NCI-H69 (cell line): ENCODE measurements at regions not wholly inside any gene's neighbourhood (a gene's known extent, or its start where the extent isn't known, plus 50 kb on each side); places are given as distances from the start of the nearest gene placed in this dataset.

Experiments
- DNase-seq: peaks from one replicate; lab custom pipeline; 2025; lab: John Stamatoyannopoulos, UW

DNA sequence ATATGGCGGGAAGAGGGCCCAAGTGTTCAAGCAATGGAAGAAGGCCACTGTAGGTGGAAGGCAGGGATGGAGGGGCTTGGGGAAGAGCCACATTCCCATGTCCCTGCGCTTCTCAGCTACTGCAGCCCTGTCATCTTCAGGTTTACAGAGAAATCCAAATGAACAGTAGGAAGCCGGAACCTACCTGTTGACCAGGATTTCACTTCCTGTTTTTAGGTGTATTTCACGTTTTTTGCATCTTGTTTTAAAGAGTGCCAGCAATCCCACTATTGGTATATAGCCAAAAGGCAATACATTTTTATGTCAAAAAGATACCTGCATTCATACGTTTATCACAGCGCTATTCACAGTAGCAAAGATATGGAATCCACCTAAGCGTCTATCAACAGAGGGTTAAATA lies 159.2 kb downstream of the SLC35B3 start:
- no peak for DNase-seq

DNA sequence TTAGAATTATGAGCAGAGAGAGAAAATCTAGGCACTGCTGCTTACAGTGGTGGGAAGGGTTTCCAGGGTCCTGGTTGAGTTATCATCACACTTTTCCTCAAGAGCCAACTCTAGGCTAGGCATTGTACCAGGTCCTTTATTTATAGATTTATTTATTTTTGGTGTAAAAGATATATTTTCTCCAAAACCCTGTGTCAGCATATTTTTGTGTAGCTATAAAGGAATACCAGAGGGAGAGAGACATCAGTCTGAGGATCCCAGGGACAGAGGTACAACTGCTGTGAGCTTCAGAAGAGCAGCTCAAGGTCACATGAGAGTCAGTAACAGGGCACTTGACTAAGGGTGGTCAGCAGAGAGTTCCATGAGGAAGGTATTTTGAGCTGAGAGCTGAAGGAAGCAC lies 159.7 kb downstream of the SLC35B3 start:
- DNase-seq = no peak

DNA sequence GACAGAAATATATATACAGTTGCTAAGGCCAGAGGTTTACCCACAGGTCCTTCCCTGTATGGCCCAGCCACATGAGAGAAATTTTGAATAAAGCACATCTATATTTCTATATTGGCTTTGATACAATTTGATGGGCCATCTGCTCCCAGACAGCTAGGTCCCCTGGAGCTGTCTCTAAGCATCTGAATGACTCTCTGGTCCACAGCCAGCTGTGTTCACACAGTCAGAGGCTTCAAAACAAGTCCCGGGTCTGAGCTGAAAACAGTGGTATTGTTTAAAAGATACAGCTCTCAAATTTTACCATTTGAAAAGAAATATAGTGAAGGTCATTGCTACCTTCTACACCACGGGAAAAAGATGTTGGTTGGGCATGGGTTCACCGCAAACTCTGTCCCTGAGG lies 161.1 kb downstream of the SLC35B3 start:
- DNase-seq = peak; percentile 72

DNA sequence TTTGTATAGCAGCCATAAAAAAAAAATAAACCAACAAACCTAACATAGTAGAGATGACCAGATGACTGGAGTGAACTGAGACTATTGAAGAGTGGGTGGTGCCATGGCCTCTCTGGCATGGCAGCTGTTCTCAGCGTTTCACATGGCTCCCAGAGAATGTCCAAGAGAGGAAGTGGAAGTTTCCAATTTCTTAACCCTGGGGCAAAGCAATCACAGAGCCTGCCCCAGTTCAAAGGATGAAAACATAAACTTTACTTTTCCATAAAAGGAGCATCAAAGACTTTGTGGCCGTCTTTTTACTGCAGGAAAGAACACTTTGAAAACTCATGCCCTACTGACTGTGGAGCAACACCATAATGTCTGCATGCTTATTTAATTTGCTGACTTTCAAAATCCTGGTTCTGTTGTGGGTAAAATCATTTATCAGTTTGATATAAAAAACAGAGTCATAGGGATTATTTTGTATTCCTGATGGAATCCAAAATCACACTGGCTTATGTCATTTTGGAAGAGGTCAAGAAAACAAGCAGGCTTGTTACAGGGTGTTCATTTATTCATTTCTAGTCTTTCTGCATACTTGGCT lies 165.4 kb downstream of the SLC35B3 start:
- DNase-seq = peak; percentile 12

DNA sequence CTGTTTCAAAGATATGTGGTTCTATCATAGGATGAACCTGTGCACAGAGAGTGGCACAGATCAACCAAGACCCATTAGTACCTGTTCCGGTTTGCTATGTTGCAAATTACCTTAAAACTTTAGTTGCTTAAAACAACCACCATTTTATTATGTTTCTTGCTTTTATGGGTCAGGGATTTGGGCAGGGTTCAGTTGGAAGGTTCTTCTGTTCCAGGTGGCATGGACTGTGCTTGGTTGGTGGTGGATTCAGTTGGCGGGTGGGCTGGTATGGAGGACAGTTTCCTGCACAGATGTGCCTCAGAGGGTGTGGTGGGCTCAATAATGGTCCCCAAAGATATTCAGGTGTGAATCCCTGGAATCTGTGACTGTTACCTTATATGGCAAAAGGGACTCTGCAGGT lies 166.3 kb downstream of the SLC35B3 start:
- DNase-seq = no peak

DNA sequence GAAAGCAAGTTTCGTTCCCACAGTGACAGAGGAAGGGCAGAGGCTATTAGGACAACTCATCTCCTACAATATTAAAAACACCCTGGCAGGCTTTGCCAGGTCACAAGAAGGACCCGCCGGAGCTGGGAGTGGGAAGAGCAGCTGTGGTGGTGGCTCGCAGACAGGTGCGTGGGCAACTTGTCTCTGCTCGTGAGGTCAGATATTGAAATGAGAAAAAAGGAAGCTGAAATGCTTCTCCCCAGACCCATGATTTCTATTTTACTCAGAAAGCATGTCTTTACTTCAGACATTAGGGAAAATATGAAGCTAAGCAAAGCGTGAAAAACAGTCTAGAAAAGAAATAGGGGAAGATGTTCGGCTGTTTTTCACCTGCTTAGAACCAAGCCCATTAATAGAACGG lies 166.3 kb upstream of the EEF1E1 start:
- DNase-seq = no peak

DNA sequence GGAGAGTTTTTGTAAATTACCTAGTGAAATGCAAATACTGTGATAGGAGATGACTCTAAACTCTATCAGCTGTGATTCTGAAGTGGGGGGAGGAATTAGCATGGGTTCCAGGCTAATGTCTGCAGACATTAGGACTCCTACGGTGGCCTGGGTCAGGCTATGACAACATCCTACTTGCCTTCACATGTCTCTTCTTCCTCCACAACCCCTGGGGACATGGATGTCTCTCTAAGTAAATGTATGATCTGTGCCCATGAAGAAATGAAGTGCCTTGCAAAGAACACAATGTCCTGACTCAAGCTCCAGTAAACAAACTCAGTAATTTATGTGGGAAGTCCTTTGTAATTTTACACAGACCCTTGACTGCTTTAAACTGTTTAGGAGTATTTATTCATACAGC lies 165.8 kb upstream of the EEF1E1 start:
- peak; percentile 41 for DNase-seq

DNA sequence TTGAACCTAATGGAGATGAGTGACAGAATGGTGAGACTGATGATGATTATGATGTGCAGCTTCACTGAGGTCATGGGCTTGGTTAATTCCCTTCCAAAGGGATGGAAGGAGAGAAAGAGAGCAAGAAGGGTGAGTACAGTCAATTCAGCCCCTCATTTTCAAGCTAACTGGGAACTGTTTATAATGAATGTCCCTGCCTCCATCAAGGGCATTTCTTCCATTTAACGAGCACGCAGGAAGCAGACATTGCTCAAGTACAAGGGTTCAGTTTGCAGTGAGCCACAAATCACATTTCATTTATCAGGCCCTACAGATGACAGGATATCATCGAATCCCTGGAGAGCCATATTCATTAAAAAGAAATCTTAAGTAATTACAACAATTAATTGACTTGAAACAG lies 158.3 kb upstream of the EEF1E1 start:
- DNase-seq = peak; percentile 21

DNA sequence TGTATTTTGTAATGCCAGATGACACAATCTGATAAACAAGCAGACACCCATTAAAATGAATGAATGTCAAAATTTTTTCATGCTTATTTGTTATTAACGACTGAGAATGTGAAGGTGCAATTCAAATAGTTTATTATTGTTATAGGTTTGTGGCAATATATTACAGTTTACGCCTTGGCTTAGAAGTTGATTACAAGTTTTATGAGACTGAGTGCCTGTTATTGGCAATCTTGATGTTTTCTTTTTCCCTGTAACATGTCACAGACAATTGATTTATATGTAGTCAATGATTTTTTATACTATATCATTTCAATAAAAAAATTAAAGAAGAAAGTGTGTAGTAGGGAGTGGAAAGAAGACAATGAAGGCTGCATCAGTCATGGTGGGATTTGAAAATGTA lies 144.1 kb upstream of the EEF1E1 start:
- DNase-seq = no peak

DNA sequence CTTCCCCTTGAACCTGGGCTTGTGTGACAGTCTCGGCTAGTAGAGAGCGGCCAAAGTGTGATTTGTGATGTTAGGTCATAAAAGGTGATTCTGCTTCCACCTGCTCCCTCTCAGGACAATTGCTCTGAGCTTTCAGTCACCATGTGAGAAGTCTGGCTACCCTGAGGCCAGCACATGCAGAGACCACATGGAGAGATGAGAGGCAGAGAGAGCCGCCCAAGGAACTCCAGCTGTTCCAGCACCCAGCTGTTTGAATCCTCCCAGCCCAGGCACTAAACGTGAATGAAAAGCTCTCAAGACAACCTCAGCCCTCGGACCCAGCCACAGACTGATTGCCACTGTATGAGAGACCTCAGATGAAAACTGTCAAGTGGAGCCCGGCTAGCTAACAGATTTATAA lies 143.4 kb upstream of the EEF1E1 start:
- peak; percentile 89 for DNase-seq

DNA sequence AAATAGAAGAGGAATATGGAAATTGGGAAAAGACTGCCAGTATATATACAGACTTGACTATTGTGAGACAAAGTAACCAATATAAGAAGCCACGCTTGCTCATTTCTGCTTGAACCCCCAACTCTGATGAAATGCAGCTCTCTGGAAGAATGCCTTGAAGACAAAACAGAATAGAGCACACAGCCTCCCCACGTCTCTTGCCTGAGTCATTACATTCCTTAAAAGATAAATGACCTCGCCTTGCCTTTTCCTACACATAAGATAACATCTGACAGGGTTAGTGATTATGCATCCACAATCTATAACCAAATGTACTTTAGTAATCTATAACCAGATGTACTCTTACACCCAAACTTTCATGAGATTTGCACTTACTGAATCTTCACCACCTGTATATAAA lies 141.1 kb upstream of the EEF1E1 start:
- DNase-seq = no peak

DNA sequence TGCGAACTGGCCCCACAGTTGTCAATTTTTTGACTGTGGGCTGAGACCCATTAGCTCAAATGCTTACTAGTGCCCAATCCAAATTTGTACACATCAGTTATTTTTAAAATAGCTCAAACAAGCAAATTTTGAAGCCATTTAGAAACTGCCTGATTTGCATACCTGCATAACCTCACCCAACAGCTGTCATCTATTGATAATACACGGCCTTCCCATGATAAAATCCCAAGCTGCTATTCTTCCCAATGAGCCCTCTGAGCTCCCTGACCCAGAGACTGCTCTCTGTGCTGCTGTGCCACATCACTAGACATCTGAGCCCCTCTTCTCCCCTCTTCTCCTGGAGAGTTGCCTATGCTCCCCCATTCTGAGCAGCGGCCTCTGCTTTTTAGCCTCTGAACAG lies 140.5 kb upstream of the EEF1E1 start:
- DNase-seq = no peak

DNA sequence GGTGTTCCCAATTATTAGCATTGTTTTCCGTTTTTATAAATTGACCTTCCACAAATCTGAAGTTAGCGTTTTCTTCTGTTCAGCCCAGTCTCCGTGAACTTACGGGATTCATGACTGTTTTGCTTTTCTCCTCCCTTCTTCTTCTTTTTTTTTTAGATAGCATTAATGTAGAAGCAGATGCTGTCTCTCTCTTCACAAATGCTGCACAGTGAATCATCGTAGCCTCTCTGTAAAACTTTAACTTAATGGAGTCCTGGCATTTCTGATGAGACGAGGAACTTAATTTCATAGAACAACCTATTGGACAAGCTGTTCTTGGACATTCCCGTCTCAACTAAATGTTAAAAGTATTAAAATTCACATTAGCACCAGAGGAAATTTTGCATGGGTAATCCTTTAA lies 138.0 kb upstream of the EEF1E1 start:
- DNase-seq = no peak

DNA sequence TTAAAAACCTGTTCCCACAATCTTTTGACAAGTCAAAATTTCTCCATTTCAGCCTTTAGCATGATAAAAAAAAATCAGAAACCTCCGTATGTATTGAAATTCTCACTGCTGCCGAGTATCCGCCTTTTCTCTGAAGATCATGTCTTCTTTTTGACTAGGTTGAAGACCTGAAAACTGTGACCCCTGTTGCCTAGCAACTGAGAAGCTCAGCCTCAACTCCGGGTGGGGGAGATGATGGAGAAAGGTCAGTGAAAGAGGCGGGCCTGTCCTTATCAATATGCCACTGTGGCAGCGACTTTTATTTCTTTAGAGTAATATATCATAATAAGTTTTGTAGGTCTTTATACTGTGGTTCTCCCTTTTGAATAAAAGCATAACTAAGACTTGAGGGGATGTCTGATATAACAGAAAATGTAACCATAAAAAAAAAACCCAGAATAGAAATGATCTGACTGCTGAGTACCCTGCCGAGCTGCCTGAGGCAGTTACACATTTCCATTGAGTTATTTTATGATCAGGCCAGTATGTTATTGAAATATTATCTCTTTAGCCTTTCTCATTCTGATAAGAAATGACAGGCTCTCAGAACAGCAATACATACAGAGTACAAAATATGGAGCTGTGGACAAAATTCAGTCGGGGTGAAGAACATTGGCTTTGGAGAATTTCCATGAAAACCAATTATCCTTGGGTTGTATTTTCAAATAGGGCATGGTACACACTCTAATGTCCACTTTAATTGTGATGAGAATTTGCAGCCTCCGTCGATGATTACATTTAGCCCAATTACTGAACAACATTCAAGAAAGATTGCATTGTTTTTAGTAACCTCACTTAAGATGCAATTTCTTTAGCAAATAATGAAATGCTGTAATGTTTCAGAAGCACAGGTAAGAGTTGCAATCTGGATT lies 136.7 kb upstream of the EEF1E1 start:
- DNase-seq = peak; percentile 56

DNA sequence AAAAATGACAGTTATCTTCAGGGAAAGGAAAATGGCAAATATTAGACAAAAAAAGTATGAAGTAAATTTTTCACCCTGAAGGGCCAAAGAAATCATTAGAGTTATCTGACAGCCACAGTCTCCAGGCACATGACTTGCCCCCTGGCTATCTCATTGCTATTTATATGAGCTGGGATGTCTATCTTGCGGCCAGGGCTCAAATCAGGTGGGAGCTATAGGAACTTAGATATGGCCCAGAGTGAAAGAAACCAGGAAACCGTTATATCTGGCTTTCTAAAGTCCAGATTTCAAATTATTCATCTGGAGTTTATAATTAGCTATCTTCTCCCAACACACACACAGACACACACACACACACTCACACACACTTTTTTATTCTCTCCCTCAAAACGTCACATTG lies 135.3 kb upstream of the EEF1E1 start:
- DNase-seq = no peak

DNA sequence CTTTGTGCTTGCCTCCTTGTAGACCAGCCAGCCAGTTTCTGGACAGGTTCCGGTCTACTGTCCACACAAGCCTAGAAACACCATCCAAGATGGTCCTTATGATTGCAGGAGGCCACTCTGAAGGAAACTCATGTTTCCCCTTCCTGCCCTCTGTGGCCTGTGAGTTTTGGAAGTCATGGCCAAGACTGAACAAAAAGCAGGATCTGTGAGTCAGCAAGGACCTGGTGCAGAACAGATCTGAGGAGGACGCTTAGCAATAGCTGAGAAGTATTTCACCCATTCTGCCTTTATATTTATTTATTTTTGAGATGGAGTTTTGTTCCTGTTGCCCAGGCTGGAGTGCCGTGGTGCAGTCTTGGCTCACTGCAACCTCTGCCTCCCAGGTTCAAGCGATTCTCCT lies 134.6 kb upstream of the EEF1E1 start:
- no peak for DNase-seq

DNA sequence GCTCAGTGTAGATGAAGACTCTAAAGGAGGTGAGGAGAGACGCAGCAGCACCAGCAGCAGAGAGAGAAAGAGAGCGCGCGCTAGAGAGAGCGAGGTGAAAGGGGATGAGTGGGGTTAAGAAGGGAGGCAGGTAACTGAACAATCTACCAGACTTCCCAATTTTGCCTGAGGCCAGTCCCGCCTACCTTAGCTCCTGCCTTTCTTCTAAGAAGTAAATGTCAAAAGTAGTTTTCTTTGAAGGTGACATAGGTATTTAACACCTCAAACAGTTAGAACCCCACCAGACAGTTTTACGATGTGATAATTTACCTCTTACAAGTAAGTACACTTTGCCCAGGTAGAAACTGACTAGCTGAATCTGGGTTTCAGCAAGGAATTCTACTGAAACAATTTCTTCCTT lies 132.0 kb upstream of the EEF1E1 start:
- peak; percentile 51 for DNase-seq

DNA sequence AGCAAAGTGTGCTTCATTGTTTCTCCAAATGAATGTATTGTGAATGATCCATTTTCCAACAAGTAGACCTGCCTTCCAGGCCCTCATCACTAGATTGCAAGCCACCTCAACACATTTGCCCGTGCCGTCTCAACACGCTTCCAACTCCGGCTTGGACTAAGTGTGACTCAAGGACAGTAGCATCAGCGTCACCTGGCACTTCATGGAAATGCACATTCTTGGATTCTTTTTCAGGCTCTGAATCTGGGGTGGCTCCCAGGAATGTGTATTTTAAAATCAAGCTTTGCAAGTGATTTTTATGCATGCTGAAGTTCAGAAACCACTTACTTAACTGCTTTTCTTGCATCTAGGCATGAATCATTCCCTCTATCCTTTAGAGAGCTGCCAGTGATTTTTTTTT lies 129.6 kb upstream of the EEF1E1 start:
- no peak for DNase-seq

DNA sequence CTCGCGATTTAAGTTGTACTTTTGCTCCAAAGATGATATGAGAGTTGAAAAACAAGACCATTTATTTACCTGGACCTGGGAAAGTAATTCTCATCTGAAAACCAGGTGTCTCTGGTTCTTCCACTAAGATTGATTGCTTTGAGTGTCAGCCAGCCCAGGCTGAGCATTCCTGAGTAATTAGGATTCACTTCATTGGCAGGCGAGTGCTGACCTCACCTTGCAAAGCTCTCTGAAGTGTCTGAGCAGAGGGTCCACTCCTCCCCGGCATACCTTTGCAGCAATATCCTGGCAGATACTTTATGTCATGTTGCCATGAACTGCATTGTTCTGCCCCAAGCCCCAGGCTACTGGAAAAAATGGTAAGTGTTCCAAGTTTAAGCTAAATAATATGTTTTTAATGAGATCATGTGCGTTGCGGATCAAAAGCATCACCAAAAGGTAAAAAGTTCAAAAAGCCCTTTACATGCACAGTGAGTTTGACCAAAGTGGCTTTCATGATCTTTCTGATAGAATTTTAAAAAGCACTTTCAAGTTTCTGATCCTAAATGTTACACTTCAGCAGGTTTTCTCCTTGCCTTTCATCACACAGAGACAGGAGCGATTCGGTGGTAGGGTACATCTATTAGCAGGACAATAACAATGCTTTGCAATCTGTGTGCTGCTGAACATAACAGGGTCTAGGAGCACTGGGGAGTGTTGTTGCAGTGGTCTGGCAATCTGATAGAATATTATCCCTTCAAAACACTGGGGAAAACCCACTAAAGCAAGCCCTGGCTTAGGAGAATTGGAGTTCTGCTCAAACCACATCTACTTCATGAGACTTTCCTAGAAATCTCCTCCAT lies 127.8 kb upstream of the EEF1E1 start:
- peak; percentile 15 for DNase-seq

DNA sequence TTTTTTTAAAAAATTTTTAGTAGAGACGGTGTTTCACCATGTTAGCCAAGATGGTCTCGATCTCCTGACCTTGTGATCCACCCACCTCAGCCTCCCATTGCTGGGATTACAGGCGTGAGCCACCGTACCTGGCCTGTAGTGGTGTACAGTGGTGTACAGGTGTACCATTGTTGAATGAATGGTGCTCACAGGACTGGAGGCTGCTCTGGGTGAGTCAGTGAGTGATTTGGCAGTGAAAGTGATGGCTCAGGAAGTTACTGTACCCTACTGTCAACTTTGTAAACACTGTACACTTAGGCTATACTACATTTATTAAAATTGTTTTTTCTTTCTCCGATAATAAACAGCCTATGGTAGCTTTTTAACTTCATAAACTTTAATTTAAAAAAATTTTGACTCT lies 122.8 kb upstream of the EEF1E1 start:
- no peak for DNase-seq

DNA sequence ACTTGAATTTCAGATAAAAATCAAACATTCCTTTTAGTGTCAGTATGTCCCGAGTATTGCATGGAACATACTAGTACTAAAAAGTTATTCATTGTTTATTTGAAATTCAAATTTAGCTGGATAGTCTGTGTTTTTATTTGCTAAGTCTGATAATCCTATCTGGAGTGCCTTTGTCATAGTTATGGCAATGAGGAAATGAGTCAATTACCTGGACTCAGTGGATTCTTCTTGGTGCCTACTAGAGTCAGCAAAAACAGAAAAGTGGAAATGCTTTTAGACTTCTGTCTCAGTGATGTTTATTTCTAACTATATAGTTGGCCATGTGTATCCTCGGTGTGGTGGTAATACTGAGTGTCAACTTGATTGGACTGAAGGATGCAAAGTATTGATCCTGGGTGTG lies 121.3 kb upstream of the EEF1E1 start:
- DNase-seq = no peak

DNA sequence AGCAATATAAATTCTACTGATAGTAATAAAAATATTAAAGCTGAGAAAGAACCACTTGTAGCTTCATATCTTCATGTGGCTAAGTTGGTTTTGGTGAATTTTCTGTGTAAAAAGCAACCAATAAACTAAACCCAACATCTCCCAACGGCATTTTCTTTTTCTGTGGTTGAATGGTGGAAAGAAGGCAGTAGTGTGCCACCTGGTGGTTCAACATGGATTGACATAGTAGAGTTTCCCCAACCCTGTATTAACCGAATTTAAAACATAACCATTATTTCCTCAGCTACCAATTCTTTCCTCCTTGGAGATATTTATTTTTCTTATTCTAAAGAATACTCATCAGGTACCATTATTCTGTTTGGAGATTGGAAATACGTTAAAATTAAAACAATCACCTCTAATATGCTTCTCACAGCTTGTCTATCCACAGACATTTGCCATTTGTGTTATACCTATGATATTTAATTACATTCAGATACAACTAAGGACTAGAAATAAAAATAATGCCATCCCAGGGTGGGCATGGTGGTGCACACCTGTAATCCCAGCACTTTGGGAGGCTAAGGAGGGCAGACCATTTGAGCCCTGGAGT lies 117.1 kb upstream of the EEF1E1 start:
- DNase-seq = peak; percentile 65

DNA sequence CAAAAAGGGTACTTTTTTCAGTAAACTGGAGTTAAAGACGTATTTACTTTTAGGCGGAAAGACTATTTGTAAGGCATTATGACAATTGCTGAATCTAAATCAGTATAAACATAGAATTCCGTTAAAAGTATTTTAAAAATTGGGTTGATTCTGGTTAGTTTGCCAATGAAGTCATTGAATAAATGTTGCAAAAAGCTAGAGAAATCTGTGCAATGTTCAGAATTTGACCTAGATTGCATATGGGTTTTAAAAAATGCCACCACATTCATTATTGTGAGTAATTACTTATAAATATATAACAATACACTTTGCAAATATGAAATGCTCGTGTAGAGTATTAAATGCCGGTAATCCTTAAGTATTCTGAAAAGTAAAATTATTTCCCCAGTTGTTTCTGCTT lies 116.5 kb upstream of the EEF1E1 start:
- DNase-seq = no peak
